ENCODE measurements at regions not wholly inside any gene's neighbourhood (a gene's known extent, or its start where the extent isn't known, plus 50 kb on each side); places are given as distances from the start of the nearest gene placed in this dataset.

DNA sequence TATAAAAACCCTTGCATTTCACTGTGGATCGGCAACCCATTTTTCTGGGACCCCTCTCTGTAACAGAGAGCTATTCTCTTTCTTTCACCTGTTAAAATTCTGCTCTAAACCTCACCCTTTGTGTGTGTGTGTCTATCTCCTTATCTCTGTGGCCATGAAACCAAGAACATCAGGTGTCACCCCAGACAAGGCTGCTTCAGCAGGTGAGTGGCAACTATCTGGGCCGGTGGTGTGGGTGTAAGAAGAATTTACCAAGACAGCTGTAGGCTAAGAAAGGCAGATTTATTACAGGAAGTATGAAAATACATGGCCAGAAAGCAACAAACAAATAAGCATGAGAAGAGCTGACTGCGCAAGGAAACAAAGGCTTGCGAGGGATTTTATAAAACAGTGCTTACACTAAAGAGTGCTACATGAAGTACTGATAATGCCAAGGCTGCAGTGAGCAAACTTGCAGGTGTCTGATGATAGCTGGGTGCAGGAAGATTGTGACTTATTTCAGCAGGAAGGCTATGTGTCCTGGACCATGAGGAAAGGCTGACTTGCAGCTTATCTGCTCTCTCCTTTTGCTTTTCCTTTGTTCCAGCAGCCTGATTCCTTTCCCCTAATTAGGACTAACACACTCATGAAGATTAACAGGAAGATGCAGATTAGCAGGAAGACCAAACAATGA is 421.1 kb downstream of the PTH2R start:
- no peaks in the 10 kb centered on the region for H3K36me3 ChIP-seq (ENCODE audit: control insufficient read depth, insufficient read depth, low read length)
- no peak for DNase-seq (ENCODE audit: low read depth in 2 of 2)
- no peak for TF ChIP-seq EZH2 (IDR thresholded peaks at IDR 0.05; ENCODE audit: low read length, missing control alignments)
- TF ChIP-seq, protein P1, sequence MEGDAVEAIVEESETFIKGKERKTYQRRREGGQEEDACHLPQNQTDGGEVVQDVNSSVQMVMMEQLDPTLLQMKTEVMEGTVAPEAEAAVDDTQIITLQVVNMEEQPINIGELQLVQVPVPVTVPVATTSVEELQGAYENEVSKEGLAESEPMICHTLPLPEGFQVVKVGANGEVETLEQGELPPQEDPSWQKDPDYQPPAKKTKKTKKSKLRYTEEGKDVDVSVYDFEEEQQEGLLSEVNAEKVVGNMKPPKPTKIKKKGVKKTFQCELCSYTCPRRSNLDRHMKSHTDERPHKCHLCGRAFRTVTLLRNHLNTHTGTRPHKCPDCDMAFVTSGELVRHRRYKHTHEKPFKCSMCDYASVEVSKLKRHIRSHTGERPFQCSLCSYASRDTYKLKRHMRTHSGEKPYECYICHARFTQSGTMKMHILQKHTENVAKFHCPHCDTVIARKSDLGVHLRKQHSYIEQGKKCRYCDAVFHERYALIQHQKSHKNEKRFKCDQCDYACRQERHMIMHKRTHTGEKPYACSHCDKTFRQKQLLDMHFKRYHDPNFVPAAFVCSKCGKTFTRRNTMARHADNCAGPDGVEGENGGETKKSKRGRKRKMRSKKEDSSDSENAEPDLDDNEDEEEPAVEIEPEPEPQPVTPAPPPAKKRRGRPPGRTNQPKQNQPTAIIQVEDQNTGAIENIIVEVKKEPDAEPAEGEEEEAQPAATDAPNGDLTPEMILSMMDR (conservative IDR thresholded peaks at IDR 0.05 in 1 of 2, IDR thresholded peaks at IDR 0.05 in 1 of 2; ENCODE audit: low read depth in 1 of 2, low read length in 2 of 2), result no peak
- no peaks in the 10 kb centered on the region for H3K79me2 ChIP-seq (ENCODE audit: control insufficient read depth, insufficient read depth, low read length)
- no peak overlapping the region for H3K9ac ChIP-seq (ENCODE audit: insufficient read depth, low read length)
- H3K4me1 ChIP-seq (ENCODE audit: control insufficient read depth, extremely low read depth, insufficient read depth, low read length), result no peaks in the 10 kb centered on the region
- H3K27ac ChIP-seq (ENCODE audit: insufficient read depth, low read length), result no peak overlapping the region
- no peak overlapping the region for H2AFZ ChIP-seq (ENCODE audit: low read length)
- no peak overlapping the region for H3K4me3 ChIP-seq (replicated peaks in 1 of 4; ENCODE audit: control extremely low read depth in 1 of 4, insufficient read depth in 1 of 4, low read depth in 3 of 4, low read length in 4 of 4)
- no peaks in the 10 kb centered on the region for H3K9me3 ChIP-seq (ENCODE audit: control insufficient read depth, insufficient read depth, low read depth, low read length)
- no peak overlapping the region for H3K4me2 ChIP-seq (ENCODE audit: extremely low read depth, insufficient read depth, low read length)
- no peaks in the 10 kb centered on the region for H4K20me1 ChIP-seq (ENCODE audit: control insufficient read depth, extremely low read depth, insufficient read depth, low read length)
- no peaks in the 10 kb centered on the region for H3K27me3 ChIP-seq (ENCODE audit: control insufficient read depth, insufficient read depth, low read length)

DNA sequence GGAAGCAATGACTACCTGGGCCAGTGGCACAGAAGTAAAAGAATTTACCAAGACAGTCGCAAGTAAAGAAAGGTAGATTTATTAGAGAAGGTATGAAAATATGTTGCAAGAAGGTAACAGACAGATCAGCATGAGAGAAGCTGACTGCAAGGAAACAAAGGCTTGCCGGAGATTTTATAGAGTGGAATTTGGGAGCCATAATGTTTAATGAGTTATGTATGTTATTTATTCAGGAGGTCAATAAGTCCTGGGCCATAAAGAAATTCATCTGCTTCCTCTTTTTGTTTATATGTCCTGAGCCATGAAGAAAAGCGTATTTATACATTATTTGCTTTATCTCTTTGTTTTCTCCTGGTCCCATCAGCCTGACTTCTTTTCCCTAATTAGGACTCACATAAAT is 423.6 kb downstream of the PTH2R start:
- Histone ChIP-seq H3K4me1 (ENCODE audit: control insufficient read depth, extremely low read depth, insufficient read depth, low read length) (no peaks in the 10 kb centered on the region), H3K79me2 (ENCODE audit: control insufficient read depth, insufficient read depth, low read length) (no peaks in the 10 kb centered on the region), H3K27me3 (ENCODE audit: control insufficient read depth, insufficient read depth, low read length) (no peaks in the 10 kb centered on the region), H4K20me1 (ENCODE audit: control insufficient read depth, extremely low read depth, insufficient read depth, low read length) (no peaks in the 10 kb centered on the region), H3K27ac (ENCODE audit: insufficient read depth, low read length) (no peak overlapping the region), H3K36me3 (ENCODE audit: control insufficient read depth, insufficient read depth, low read length) (no peaks in the 10 kb centered on the region), H3K4me2 (ENCODE audit: extremely low read depth, insufficient read depth, low read length) (no peak overlapping the region), H2AFZ (ENCODE audit: low read length) (no peak overlapping the region), H3K9me3 (ENCODE audit: control insufficient read depth, insufficient read depth, low read depth, low read length) (no peaks in the 10 kb centered on the region), H3K9ac (ENCODE audit: insufficient read depth, low read length) (no peak overlapping the region), H3K4me3 (replicated peaks in 1 of 4; ENCODE audit: control extremely low read depth in 1 of 4, insufficient read depth in 1 of 4, low read depth in 3 of 4, low read length in 4 of 4) (no peak overlapping the region)
- TF ChIP-seq EZH2 (IDR thresholded peaks at IDR 0.05; ENCODE audit: low read length, missing control alignments), result no peak
- TF ChIP-seq, protein P1 (conservative IDR thresholded peaks at IDR 0.05 in 1 of 2, IDR thresholded peaks at IDR 0.05 in 1 of 2; ENCODE audit: low read depth in 1 of 2, low read length in 2 of 2), result no peak
- DNase-seq (ENCODE audit: low read depth in 2 of 2), result no peak

DNA sequence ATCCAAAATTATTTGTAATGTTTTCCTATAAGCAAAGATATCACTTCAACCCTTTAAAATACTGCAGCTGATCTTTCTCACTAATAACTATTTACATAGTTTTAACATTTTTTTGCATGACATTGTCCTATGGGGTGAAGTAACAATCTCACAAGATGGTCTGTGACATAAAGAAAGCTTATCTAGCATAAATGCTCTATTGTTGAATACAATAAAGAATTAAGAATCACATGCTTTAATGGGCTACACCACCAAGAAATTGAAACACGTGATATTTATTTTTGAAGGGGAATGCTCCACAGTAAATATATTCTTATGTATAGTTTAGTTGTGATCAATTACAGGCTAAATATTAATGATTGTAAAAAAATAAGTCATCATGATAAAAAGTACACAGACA is 441.1 kb downstream of the PTH2R start:
- no peak for TF ChIP-seq EZH2 (IDR thresholded peaks at IDR 0.05; ENCODE audit: low read length, missing control alignments)
- TF ChIP-seq, protein P1 (conservative IDR thresholded peaks at IDR 0.05 in 1 of 2, IDR thresholded peaks at IDR 0.05 in 1 of 2; ENCODE audit: low read depth in 1 of 2, low read length in 2 of 2), result no peak
- DNase-seq (ENCODE audit: low read depth in 2 of 2), result no peak
- H3K27ac ChIP-seq (ENCODE audit: insufficient read depth, low read length), result no peak overlapping the region
- H3K4me3 ChIP-seq (replicated peaks in 1 of 4; ENCODE audit: control extremely low read depth in 1 of 4, insufficient read depth in 1 of 4, low read depth in 3 of 4, low read length in 4 of 4), result no peak overlapping the region
- H4K20me1 ChIP-seq (ENCODE audit: control insufficient read depth, extremely low read depth, insufficient read depth, low read length), result no peaks in the 10 kb centered on the region
- H3K9ac ChIP-seq (ENCODE audit: insufficient read depth, low read length), result no peak overlapping the region
- no peak overlapping the region for H3K4me2 ChIP-seq (ENCODE audit: extremely low read depth, insufficient read depth, low read length)
- H3K27me3 ChIP-seq (ENCODE audit: control insufficient read depth, insufficient read depth, low read length), result no peaks in the 10 kb centered on the region
- no peaks in the 10 kb centered on the region for H3K36me3 ChIP-seq (ENCODE audit: control insufficient read depth, insufficient read depth, low read length)
- H2AFZ ChIP-seq (ENCODE audit: low read length), result no peak overlapping the region
- H3K4me1 ChIP-seq (ENCODE audit: control insufficient read depth, extremely low read depth, insufficient read depth, low read length), result no peaks in the 10 kb centered on the region
- no peaks in the 10 kb centered on the region for H3K9me3 ChIP-seq (ENCODE audit: control insufficient read depth, insufficient read depth, low read depth, low read length)
- H3K79me2 ChIP-seq (ENCODE audit: control insufficient read depth, insufficient read depth, low read length), result no peaks in the 10 kb centered on the region
